Cerebellar cortex (tissue), 1 donor: ENCODE measurements at regions not wholly inside any gene's neighbourhood (a gene's known extent, or its start where the extent isn't known, plus 50 kb on each side); places are given as distances from the start of the nearest gene placed in this dataset.
"Not testable (repeated sequence)": the region's sequence is repeated elsewhere in the genome, so short reads cannot be mapped to it uniquely, and the experiment has no call there.

Experiments used
- DNase-seq: peaks from one replicate; pipeline ENCODE4 v3.0.0-alpha.2; 2015; ENCODE audit warnings: low spot score

DNA sequence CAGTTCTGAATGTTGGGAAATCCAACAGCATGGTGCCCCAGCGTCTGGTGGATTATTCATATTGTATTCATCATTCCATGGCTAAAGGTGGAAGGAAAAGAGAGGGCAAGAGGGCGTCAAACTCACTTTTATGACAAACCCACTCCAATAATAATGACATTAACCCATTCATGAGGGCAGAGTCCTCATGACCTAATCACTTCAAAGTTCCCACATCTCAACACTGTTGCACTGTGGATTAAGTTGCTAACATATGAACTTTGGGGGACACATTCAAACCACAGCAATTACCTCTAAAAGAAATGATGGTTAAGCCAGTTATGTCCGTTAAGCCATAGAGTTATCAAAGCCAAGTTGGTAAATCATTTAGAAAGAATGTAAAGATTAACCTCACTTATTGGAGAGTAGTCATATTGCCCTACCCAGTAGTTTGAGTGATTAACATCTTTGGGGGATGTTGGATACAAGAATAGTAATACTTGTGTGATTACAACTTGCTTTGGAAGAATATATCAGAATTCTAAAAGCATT is 212.4 kb upstream of the FLRT2 start:
- no peak for DNase-seq

DNA sequence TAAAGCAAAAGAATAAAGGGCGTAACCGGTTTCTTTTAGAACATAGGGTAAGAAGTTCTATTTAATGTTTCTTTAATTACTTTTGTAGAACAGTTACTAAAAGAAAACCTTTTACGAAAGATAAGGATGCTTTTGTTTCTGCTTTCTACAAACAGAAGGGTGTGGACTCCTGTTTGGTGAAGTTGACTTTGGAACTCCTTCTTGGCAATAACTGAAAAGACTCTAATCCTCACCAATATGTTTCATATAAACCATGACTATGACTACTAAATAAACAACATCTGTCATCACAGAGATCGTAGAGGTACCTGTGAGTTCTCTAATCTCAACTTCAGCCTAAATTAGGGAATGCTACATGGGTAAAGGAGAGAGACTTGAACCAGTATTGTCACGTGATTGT is 210.8 kb upstream of the FLRT2 start:
- no peak for DNase-seq

- DNase-seq = no peak
Observed at GRCh38 chr14:85319998-85320630, 209.8 kb upstream of the FLRT2 start.

DNA sequence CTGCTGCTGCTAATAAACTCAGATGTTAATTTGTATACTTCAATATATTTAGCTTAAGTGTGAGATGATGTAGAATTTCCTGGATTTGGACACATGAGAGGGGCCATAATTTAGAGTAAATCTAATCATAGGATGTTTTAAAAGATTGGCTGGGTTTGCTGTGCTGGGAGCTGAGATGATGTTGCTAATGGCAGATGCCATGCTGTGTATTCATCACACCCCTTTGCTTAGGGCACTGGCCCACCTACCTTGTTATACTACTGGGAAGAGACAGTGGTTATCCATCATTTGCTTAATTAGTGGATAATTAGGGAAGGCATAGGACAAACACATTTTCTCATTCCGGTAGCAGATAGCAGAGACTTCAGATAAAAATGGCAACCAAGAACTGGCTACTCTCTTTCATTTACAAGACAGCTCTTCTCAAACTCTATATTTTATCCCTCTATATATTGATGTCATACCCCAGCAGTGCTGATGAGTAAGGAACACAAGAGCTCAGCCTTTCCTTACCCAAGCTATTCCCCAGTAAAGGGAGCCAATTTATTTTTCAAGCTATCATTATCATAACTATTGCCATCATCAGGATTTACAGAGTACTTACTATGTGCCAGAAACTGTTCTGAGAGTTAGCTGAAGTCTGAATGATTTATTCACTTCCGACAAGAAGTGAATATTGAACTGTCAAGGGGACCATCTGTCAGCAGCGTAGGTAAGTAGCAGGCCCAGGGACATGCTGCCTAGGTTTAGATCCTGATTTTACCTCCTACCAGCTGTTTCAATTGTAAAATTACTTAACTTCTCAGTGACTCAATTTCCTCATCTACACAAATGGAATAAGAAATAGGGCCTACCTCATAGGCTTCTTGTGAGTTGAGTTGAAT is 204.6 kb upstream of the FLRT2 start:
- DNase-seq = no peak

DNA sequence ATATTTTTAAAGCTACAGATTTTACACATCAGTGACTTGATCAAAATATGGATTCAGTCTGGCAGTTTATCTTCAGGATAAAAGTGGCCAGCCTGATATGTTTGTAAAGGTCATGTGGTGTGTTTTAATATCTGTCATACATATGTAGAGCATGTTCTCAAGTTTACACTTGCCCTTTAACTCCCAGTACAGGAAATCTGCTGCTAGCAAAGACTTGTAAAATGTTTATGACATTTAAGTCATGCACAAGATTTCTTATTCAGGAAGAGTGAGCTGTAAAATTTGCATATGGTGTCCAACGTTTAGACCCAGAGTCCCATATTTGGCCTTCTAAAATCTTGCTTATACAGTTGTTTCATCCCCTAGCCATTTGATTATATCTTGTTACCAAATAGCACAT is 197.5 kb upstream of the FLRT2 start:
- DNase-seq = no peak

GRCh38 chr14:85333313-85333712 is 196.6 kb upstream of the FLRT2 start:
- DNase-seq = no peak

DNA sequence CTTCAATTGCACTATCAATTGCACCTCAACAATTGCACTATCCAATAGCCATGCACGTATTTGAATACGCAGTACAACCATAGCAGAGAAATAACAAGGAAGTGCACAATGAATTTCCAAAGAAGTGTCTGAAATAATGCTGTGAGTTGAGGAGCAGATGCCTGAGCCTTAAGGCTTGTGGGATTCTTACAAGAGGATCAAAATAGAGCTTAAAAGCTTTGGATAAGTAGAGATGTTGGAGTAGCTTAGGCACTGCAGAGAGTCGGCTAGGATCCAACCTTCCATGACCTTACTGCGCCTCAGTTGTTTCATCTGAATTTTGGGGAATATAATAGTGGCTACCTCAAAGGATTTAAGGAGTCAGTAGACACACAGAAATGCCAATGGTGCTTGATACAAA is 196.1 kb upstream of the FLRT2 start:
- no peak for DNase-seq

- no peak for DNase-seq
Observed at GRCh38 chr14:85334316-85334715, 195.6 kb upstream of the FLRT2 start.

- no peak for DNase-seq
Observed at GRCh38 chr14:85336257-85336656, 193.7 kb upstream of the FLRT2 start.

DNA sequence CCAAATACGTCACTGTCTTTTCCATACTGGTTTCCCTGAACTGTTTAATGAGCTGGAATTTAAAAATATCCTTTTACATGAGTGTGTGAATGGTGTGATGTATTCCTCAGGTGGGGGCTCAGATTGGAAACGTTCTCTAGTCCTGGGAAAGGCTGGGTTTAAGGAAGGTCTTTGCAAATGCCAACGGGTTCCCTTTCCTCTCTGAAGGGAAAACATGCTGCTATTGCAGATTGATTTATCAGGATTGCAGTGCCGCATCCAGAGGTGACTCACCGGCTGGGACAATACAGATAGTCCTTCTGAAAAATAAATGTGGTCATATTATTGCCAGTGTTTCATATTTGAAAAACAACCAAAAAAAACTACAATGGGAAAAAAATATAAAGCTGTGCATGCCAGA is 193.1 kb upstream of the FLRT2 start:
- no peak for DNase-seq

GRCh38 chr14:85338895-85339294 is 191.0 kb upstream of the FLRT2 start:
- no peak for DNase-seq

DNA sequence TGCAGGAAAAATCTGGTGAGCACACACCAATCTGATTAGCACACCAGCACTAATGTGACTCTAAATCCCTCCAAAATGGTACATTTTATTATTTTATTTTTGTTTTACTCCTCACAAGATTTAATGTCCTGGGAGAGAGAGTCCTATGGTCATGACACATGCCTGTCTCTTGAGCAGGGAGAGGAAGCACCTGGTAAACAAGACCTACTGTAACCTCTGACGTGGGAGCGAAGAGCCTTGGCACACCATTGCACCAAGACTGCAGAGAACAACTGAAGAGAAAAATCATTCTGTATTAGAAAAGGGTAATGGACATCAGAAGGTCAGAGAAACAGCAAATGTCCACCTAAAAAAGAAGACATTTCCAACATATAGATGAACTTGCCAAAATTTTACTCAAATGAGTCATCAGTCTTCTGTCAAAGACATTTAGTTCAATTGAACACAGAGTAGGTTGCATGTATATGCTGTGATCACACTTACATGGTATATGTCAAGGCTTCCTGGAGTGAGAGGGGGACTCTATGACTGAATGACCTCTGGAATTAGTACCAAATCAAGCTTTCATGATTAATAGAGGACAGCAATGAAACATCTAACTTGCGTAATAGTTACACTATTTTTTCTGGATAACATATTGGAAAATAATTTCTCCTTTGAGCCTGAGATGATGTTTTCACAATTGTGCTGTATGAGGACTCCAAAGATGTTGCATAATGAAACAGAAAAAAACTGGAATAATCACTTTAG is 186.9 kb upstream of the FLRT2 start:
- DNase-seq = no peak

- no peak for DNase-seq
Observed at GRCh38 chr14:85344171-85344570, 185.8 kb upstream of the FLRT2 start.

DNA sequence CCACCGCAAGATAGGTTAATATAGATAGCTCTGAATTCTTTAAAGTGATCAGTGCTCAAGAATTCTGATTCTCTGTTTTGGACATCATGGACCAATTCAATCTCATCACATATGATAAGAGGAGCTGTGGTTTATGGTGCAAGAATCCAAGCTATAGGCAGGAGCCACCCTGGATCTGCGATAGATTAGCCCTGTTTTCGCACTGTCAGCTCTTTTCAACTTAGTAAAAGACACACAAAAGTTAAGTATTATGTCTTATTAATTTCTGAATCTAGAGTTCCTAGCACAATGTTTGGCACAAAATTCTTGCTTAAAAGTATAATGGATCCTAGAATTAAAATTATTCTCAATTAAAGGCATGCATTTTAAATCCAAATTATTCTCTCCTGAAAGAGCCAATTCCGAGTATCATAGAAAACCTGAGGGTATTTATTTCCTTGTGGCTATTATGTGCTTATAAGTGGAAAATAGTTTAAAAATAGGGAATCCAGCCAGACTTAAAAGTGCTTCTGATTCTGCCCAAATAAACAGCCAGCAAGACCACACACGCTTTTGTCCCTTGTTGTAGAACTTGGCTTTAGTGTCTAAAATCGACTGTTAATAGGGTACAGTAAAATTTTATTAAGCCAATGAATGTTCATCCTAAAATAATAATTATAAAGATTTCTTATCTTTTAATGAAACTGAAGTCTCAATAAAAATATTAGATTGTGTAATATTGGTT is 184.9 kb upstream of the FLRT2 start:
- DNase-seq = no peak

DNA sequence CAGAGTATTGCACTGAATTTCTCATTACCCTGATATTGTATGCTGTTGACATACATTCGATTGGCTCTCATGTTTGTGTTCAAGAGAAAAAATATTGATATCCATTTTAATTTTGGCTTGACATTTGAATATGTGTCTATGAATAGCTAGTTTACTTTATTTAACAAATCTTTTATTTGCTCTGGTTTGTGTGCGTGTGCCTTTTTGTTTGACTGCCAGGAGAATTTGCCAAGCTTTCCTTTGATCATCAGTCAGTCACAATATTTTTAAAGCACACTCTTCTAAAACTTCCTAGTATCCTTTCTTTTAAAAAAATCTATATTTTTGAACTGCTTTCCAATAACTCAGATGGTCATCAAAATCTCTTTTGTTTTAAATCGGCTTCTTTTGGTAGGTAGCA is 179.3 kb upstream of the FLRT2 start:
- no peak for DNase-seq

- DNase-seq = not testable (repeated sequence)
Observed at GRCh38 chr14:85352588-85352987, 177.4 kb upstream of the FLRT2 start.

DNA sequence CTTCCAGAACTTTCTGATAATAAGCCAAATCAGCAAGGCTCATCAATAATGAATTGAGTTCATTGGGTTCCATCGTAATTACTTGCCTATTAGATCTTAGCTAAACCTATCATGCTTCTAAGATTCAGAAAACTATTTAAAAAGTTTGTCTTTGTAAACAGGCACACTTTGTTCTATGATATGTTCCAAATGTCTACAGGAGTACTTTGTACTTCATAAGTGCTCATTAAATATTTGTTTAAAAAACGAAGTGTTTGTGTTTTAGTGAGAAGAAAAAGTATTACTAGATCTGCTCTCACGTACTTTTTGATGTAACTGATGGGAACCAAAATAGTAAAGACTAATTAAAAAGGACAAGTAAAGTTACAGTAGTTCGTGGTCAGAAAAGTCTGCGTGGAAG is 172.8 kb upstream of the FLRT2 start:
- DNase-seq = no peak

DNA sequence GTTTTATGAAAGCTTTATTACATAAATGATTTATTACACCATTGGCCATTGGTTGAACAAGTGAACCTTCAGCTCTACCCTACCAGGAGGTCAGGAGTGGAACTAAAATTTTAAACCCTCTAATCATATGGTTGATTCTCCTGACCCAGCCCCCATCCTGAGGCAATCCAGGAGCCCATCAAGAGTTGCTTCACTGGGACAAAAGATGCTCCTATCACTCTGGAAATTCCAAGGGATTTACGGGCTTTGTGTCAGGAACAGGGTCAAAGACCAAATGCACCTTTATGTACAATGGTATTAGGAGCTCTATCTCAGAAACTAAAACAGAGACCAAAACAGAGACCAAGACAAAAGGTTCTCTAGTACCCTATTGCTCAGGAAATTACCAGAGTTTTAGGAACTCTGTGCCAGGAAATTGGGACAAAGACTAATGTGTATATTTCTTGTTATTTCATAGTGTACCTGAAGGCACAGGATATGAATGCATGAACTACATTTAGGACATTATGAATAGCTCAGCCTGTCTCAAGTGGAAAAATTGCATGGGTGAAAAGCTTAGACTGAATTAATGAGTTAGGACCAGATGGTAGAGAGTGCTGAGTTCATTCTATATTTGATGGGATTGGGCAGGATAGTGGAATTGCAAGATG is 171.7 kb upstream of the FLRT2 start:
- DNase-seq = no peak

DNA sequence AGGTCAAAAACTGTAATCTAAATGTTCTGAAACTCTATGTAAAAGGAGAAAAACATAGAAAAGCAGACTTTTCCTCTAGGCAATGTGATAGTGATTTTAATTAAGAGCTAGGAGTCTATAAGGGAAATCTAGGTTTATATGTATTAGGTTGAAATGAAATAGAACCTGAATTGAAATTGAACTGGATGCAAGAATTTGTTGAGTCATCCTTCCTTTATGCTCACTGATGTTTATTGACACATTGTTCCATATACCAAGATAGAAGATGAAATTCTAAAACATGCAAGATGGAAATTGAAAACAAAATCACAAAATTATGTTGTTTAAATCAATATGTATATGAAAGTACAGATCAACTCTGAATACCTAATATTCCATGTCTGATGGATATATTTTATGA is 170.4 kb upstream of the FLRT2 start:
- no peak for DNase-seq

GRCh38 chr14:85363358-85363757 is 166.6 kb upstream of the FLRT2 start:
- no peak for DNase-seq

DNA sequence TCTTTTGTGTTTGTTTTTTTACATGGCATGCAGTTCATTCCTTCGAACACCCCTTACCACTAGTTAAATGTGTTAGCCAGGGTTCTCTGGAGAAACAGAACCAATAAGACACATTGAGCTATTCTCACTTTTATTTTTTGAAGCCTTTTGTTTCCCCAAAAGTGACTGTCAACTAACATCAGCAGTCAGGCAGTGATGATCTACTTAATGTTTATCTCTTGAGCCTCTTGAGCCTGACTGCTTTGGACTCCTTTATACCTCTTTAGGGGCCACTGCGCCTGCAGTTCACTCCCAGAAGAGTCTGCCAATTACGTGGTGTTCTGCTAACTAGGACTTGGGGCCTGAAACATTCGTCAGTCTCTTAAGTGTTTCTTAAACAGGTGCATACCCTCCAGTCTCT is 163.7 kb upstream of the FLRT2 start:
- no peak for DNase-seq

GRCh38 chr14:85380881-85381280 is 149.1 kb upstream of the FLRT2 start:
- DNase-seq = no peak
